ENCODE measurements at regions not wholly inside any gene's neighbourhood (a gene's known extent, or its start where the extent isn't known, plus 50 kb on each side); places are given as distances from the start of the nearest gene placed in this dataset.

GRCh38 chr19:27652796-27653195 is 1560.2 kb downstream of the UQCRFS1 start:
- Histone ChIP-seq H3K4me1 (no peaks in the 10 kb centered on the region), H3K4me3 (no peak overlapping the region), H3K27me3 (no peaks in the 10 kb centered on the region), H3K27ac (no peak overlapping the region), H3K9me3 (no peaks in the 10 kb centered on the region), H3K36me3 (no peaks in the 10 kb centered on the region)
- ATAC-seq (no peak), DNase-seq (no peak)
- 29% methylated on average over 2 of the region's 3 CpGs for WGBS (ENCODE audit: insufficient coverage, low coverage, low lambda C conversion rate, missing lambda C conversion rate)
- TF ChIP-seq, protein P1, sequence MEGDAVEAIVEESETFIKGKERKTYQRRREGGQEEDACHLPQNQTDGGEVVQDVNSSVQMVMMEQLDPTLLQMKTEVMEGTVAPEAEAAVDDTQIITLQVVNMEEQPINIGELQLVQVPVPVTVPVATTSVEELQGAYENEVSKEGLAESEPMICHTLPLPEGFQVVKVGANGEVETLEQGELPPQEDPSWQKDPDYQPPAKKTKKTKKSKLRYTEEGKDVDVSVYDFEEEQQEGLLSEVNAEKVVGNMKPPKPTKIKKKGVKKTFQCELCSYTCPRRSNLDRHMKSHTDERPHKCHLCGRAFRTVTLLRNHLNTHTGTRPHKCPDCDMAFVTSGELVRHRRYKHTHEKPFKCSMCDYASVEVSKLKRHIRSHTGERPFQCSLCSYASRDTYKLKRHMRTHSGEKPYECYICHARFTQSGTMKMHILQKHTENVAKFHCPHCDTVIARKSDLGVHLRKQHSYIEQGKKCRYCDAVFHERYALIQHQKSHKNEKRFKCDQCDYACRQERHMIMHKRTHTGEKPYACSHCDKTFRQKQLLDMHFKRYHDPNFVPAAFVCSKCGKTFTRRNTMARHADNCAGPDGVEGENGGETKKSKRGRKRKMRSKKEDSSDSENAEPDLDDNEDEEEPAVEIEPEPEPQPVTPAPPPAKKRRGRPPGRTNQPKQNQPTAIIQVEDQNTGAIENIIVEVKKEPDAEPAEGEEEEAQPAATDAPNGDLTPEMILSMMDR (IDR thresholded peaks at IDR 0.05): no peak
- no peak for TF ChIP-seq POLR2A (IDR thresholded peaks at IDR 0.05)
- intact Hi-C loops (cut with DNase I): no loop called here

DNA sequence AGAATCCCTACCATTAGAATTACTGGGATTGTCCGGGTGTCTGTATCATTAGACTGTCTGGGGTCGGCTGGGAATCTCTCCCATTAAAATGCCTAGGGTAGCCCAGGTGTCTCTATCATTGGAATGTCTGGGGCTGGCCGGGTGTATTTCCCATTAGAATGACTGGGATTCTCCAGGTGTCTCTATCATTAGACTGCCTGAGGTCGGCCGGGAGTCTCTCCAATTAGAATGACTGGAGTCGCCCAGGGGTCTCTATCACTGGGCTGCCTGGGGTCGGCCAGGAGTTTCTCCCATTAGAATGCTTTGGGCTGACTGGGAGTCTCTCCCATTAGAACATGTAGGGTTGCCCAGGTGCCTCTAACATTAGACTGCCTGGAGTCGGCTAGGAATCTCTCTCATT is 1560.7 kb downstream of the UQCRFS1 start:
- no peaks in the 10 kb centered on the region for H3K9me3 ChIP-seq
- H3K36me3 ChIP-seq: no peaks in the 10 kb centered on the region
- H3K27me3 ChIP-seq: no peaks in the 10 kb centered on the region
- TF ChIP-seq POLR2A (IDR thresholded peaks at IDR 0.05): no peak
- TF ChIP-seq, protein P1 (IDR thresholded peaks at IDR 0.05): no peak
- intact Hi-C loops (cut with DNase I): no loop called here
- no peaks in the 10 kb centered on the region for H3K4me1 ChIP-seq
- DNase-seq: no peak
- 40% methylated on average over 1 of the region's 8 CpGs for WGBS (ENCODE audit: insufficient coverage, low coverage, low lambda C conversion rate, missing lambda C conversion rate)
- ATAC-seq: no peak
- no peak overlapping the region for H3K4me3 ChIP-seq
- H3K27ac ChIP-seq: no peak overlapping the region

GRCh38 chr19:27647423-27647822 is 1565.5 kb downstream of the UQCRFS1 start:
- no peak overlapping the region for H3K4me3 ChIP-seq
- no peaks in the 10 kb centered on the region for H3K36me3 ChIP-seq
- H3K9me3 ChIP-seq: no peaks in the 10 kb centered on the region
- ATAC-seq (no peak), DNase-seq (no peak)
- H3K27me3 ChIP-seq: no peaks in the 10 kb centered on the region
- intact Hi-C loops (cut with DNase I): no loop called here
- no peaks in the 10 kb centered on the region for H3K4me1 ChIP-seq
- no peak overlapping the region for H3K27ac ChIP-seq
- 62% methylated on average over 2 of the region's 4 CpGs for WGBS (ENCODE audit: insufficient coverage, low coverage, low lambda C conversion rate, missing lambda C conversion rate)
- TF ChIP-seq, protein P1 (IDR thresholded peaks at IDR 0.05): no peak
- TF ChIP-seq POLR2A (IDR thresholded peaks at IDR 0.05): no peak

DNA sequence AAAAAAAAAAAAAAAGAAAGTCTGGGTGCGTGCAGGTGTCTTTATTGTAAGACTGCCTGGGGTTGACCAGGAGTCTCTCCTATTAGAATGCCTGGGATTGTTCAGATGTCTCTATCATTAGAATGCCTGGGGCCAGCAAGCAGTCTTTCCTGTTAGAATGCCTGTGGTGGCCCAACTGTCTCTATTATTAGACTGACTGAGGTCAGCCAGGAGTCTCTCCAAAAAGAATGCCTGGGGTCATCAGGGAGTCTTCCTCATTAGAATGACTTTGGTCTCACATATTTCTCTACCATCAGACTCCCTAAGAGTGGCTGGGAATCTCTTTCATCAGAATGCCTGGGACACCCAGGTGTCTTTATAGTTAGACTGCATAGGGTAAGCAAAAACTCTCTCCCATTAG is 1577.5 kb downstream of the UQCRFS1 start:
- no peaks in the 10 kb centered on the region for H3K27me3 ChIP-seq
- peaks cover 0 to 7% (median 0%) of the 10 kb centered on the region in 4 donors for H3K9me3 ChIP-seq
- H3K4me1 ChIP-seq: no peaks in the 10 kb centered on the region
- intact Hi-C loops (cut with DNase I): no loop called here
- H3K36me3 ChIP-seq: no peaks in the 10 kb centered on the region
- H3K27ac ChIP-seq: no peak overlapping the region
- DNase-seq (no peak), ATAC-seq (no peak)
- no peak for TF ChIP-seq POLR2A (IDR thresholded peaks at IDR 0.05)
- TF ChIP-seq, protein P1 (IDR thresholded peaks at IDR 0.05): no peak
- H3K4me3 ChIP-seq: no peak overlapping the region
- WGBS (ENCODE audit: insufficient coverage, low coverage, low lambda C conversion rate, missing lambda C conversion rate): no CpG with 5 or more reads among the region's 1 CpG

- WGBS (ENCODE audit: insufficient coverage, low coverage, low lambda C conversion rate, missing lambda C conversion rate): 44% methylated on average over 1 of the region's 1 CpG
- Histone ChIP-seq H3K27ac (no peak overlapping the region), H3K9me3 (peaks cover 0 to 34% (median 0%) of the 10 kb centered on the region in 4 donors), H3K27me3 (no peaks in the 10 kb centered on the region), H3K36me3 (no peaks in the 10 kb centered on the region), H3K4me1 (no peaks in the 10 kb centered on the region), H3K4me3 (no peak overlapping the region)
- TF ChIP-seq POLR2A (IDR thresholded peaks at IDR 0.05): no peak
- TF ChIP-seq, protein P1 (IDR thresholded peaks at IDR 0.05): no peak
- no peak for ATAC-seq
- intact Hi-C loops (cut with DNase I): no loop called here
- DNase-seq: no peak
Measured at GRCh38 chr19:27618006-27618405, 1594.9 kb downstream of the UQCRFS1 start.
